A673 (cell line): ENCODE measurements at regions not wholly inside any gene's neighbourhood (a gene's known extent, or its start where the extent isn't known, plus 50 kb on each side); places are given as distances from the start of the nearest gene placed in this dataset.

ENCODE experiments used
- CTCF ChIP-seq: fragments of 300-800, 200-600 bp; sonication (generic); conservative IDR thresholded peaks from 2 replicates; pipeline ENCODE4 v1.5.1; 2017; ENCODE audit warnings: low read depth, mild to moderate bottlenecking, antibody characterized with exemption, low read length, moderate library complexity, mixed read lengths
- EZH2 ChIP-seq: fragments of 200-600 bp; sonication (generic); IDR thresholded peaks from 2 replicates; pipeline ENCODE4 v1.6.1; 2017; ENCODE audit warnings: borderline replicate concordance, low read depth, mild to moderate bottlenecking, mixed read lengths, antibody characterized with exemption, low read length; ENCODE audit not compliant: poor library complexity, severe bottlenecking

DNA sequence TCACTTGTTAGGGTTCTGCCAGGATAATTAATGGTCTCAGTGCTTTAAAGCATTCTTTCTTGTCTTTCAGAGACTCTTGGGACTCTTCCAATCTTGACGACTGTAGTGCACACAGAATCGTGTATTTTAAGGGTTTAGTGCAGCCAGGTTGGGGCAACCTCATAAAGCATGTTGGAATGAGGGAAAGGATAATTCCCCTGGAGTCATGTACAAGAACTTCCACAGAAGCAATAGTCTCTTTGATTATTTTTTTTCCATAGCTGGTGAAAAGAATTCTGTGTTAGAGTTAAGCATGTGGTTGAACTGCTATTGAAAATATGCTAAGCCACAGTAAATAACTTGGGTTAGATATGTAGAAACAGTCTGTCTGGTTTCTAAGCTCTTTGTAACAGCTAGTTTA is 246.8 kb upstream of the DAAM1 start:
- TF ChIP-seq EZH2 = no peak
- TF ChIP-seq CTCF = no peak
